H1 (cell line): ENCODE measurements at regions not wholly inside any gene's neighbourhood (a gene's known extent, or its start where the extent isn't known, plus 50 kb on each side); places are given as distances from the start of the nearest gene placed in this dataset.
"Not testable (repeated sequence)": the region's sequence is repeated elsewhere in the genome, so short reads cannot be mapped to it uniquely, and the experiment has no call there.

Source experiments
- CTCF ChIA-PET: fragments of 300-600 bp; sonication (Branson Sonifier 250); formaldehyde crosslinking; loops from one replicate; lab custom pipeline; 2021; ENCODE audit not compliant: partially characterized antibody; lab: Charles Lee
- POLR2A ChIA-PET: fragments of 300-600 bp; sonication (Branson Sonifier 250); formaldehyde crosslinking; loops from one replicate; lab custom pipeline; 2021; ENCODE audit warnings: inconsistent platforms; ENCODE audit not compliant: partially characterized antibody; lab: Charles Lee
- DNase-seq, 2 experiments: peaks; one replicate each; pipeline versions ENCODE4 v3.0.0 to v3.0.0-alpha.2; 2010 to 2022; ENCODE audit warnings: low spot score in 2 of 2, low read depth in 1 of 2, mixed read lengths in 1 of 2
- FAIRE-seq: peaks from 2 replicates; lab custom pipeline; 2011; peaks lifted over from hg19 to GRCh38; lab: Jason Lieb, UNC
- H2AFZ ChIP-seq: 2 replicates; pipeline ENCODE4 v1.8.1; 2012; ENCODE audit warnings: low read length, inconsistent platforms
- H2AK5ac ChIP-seq: 2 replicates; pipeline ENCODE4 v1.6.1; 2013; ENCODE audit warnings: low read depth, low read length
- H2BK120ac ChIP-seq: replicated peaks from 2 replicates; pipeline ENCODE3; 2013; ENCODE audit warnings: low read depth, low read length, inconsistent platforms
- H2BK12ac ChIP-seq: 2 replicates; pipeline ENCODE4 v1.6.1; 2013; ENCODE audit warnings: low read depth, low read length
- H2BK15ac ChIP-seq: 2 replicates; pipeline ENCODE4 v1.6.1; 2013; ENCODE audit warnings: low read length
- H2BK20ac ChIP-seq: 2 replicates; pipeline ENCODE4 v1.6.1; 2013; ENCODE audit warnings: low read length
- H2BK5ac ChIP-seq: 2 replicates; pipeline ENCODE4 v1.6.1; 2013; ENCODE audit warnings: low read depth, low read length
- H3K14ac ChIP-seq: 2 replicates; pipeline ENCODE4 v1.6.1; 2013; ENCODE audit warnings: inconsistent platforms; ENCODE audit not compliant: insufficient read length
- H3K18ac ChIP-seq: 2 replicates; pipeline ENCODE4 v1.6.1; 2013; ENCODE audit warnings: low read length; ENCODE audit errors: extremely low read depth
- H3K23ac ChIP-seq: 2 replicates; pipeline ENCODE4 v1.6.1; 2013; ENCODE audit warnings: inconsistent platforms; ENCODE audit not compliant: insufficient read length
- H3K23me2 ChIP-seq: 2 replicates; pipeline ENCODE4 v1.6.1; 2013; ENCODE audit warnings: low read depth, low read length
- H3K27ac ChIP-seq: 2 replicates; pipeline ENCODE4 v1.6.1; 2011; ENCODE audit warnings: low read depth, low read length, inconsistent platforms
- H3K27me3 ChIP-seq, 4 experiments: replicated peaks in 1 of 4; 1 replicate in 1 of 4; 2 replicates in 3 of 4; pipeline versions ENCODE4 v1.6.1 to v1.8.1; 2011 to 2013; ENCODE audit warnings: low read length in 3 of 4, mild to moderate bottlenecking in 3 of 4, inconsistent platforms in 2 of 4, mixed read lengths in 2 of 4, moderate library complexity in 1 of 4; ENCODE audit not compliant: control insufficient read depth in 3 of 4, insufficient read depth in 3 of 4; ENCODE audit errors: extremely low read depth in 1 of 4
- H3K36me3 ChIP-seq, 4 experiments: 2 replicates each; pipeline versions ENCODE4 v1.6.1 to v1.8.1; 2011 to 2013; ENCODE audit warnings: mild to moderate bottlenecking in 4 of 4, low read length in 3 of 4, moderate library complexity in 2 of 4, control low read depth in 1 of 4, inconsistent platforms in 1 of 4; ENCODE audit not compliant: insufficient read depth in 4 of 4, control insufficient read depth in 2 of 4
- H3K4ac ChIP-seq: replicated peaks from 2 replicates; pipeline ENCODE3; 2013; ENCODE audit warnings: low read length, low read depth, mixed read lengths, inconsistent platforms; ENCODE audit not compliant: insufficient read length
- H3K4me1 ChIP-seq, 4 experiments: replicated peaks in 1 of 4; 1 replicate in 1 of 4; 2 replicates in 3 of 4; pipeline versions ENCODE4 v1.6.1 to v1.8.1; 2011 to 2013; ENCODE audit warnings: low read length in 3 of 4, inconsistent platforms in 2 of 4, mixed read lengths in 1 of 4; ENCODE audit not compliant: insufficient read depth in 4 of 4, control insufficient read depth in 3 of 4
- H3K4me2 ChIP-seq, 2 experiments: 2 replicates each; pipeline versions ENCODE4 v1.6.1 to v1.8.1; 2011 to 2013; ENCODE audit warnings: low read depth in 2 of 2, low read length in 2 of 2, control low read depth in 1 of 2, inconsistent platforms in 1 of 2, mild to moderate bottlenecking in 1 of 2; ENCODE audit not compliant: insufficient read depth in 1 of 2
- H3K4me3 ChIP-seq, 4 experiments: fragments of 200-600, 300-600 bp in 1 of 4; sonication (generic), shearing (Covaris generic), sonication (Bioruptor Twin) in 1 of 4; 2 replicates each; pipeline versions ENCODE4 v1.5.1 to v1.8.1; 2011 to 2016; ENCODE audit warnings: low read length in 4 of 4, low read depth in 3 of 4, control low read depth in 2 of 4, inconsistent platforms in 2 of 4, mild to moderate bottlenecking in 2 of 4, mixed read lengths in 1 of 4, moderate library complexity in 1 of 4; ENCODE audit not compliant: insufficient read depth in 2 of 4; ENCODE audit errors: extremely low read depth in 1 of 4
- H3K56ac ChIP-seq: replicated peaks from 2 replicates; pipeline ENCODE3; 2013; ENCODE audit warnings: low read depth, mild to moderate bottlenecking, mixed read lengths, low read length, inconsistent platforms; ENCODE audit not compliant: insufficient read length
- H3K79me1 ChIP-seq: 2 replicates; pipeline ENCODE4 v1.6.1; 2013; ENCODE audit warnings: low read depth, low read length, control low read depth
- H3K79me2 ChIP-seq, 2 experiments: 2 replicates each; pipeline versions ENCODE4 v1.6.1 to v1.8.1; 2012 to 2013; ENCODE audit warnings: low read length in 2 of 2, mild to moderate bottlenecking in 2 of 2, inconsistent platforms in 1 of 2; ENCODE audit not compliant: insufficient read depth in 2 of 2, control insufficient read depth in 1 of 2
- H3K9ac ChIP-seq, 4 experiments: replicated peaks in 1 of 4; 1 replicate in 1 of 4; 2 replicates in 3 of 4; pipeline versions ENCODE4 v1.6.1 to v1.8.1; 2011 to 2013; ENCODE audit warnings: low read depth in 3 of 4, low read length in 3 of 4, control low read depth in 2 of 4, mild to moderate bottlenecking in 2 of 4, moderate library complexity in 2 of 4, inconsistent platforms in 1 of 4; ENCODE audit errors: extremely low read depth in 1 of 4
- H3K9me3 ChIP-seq, 2 experiments: 2 replicates each; pipeline versions ENCODE4 v1.6.1 to v1.8.1; 2012 to 2013; ENCODE audit warnings: mild to moderate bottlenecking in 2 of 2, moderate library complexity in 2 of 2, control low read depth in 1 of 2, inconsistent platforms in 1 of 2, low read depth in 1 of 2, low read length in 1 of 2, mixed read lengths in 1 of 2; ENCODE audit not compliant: insufficient read depth in 2 of 2
- H4K20me1 ChIP-seq, 2 experiments: replicated peaks in 1 of 2; 2 replicates each; pipeline versions ENCODE3 to v1.8.1; 2011 to 2013; ENCODE audit warnings: inconsistent platforms in 2 of 2, low read length in 2 of 2, mild to moderate bottlenecking in 1 of 2; ENCODE audit not compliant: insufficient read depth in 2 of 2, control insufficient read depth in 1 of 2
- H4K5ac ChIP-seq: 2 replicates; pipeline ENCODE4 v1.6.1; 2013; ENCODE audit warnings: low read length, low read depth, mixed read lengths, inconsistent platforms; ENCODE audit not compliant: insufficient read length
- H4K8ac ChIP-seq: 2 replicates; pipeline ENCODE4 v1.8.0; 2013; ENCODE audit warnings: mild to moderate bottlenecking, moderate library complexity, low read length, inconsistent platforms; ENCODE audit not compliant: insufficient read depth; ENCODE audit errors: extremely low read depth
- H4K91ac ChIP-seq: replicated peaks from 2 replicates; pipeline ENCODE3; 2013; ENCODE audit warnings: low read length, mixed read lengths, inconsistent platforms; ENCODE audit not compliant: insufficient read length
- WGBS, 2 experiments: shearing (Covaris generic) in 1 of 2; methylation state at CpG; one replicate each; pipeline versions ENCODE4 v1.1.6 to v1.1.7; 2013 to 2015; ENCODE audit warnings: low lambda C conversion rate in 2 of 2, mixed read lengths in 2 of 2, inconsistent platforms in 1 of 2, low coverage in 1 of 2, missing lambda C conversion rate in 1 of 2; ENCODE audit not compliant: insufficient replicate concordance in 2 of 2, insufficient coverage in 1 of 2, insufficient read length in 1 of 2; ENCODE audit errors: extremely low coverage in 1 of 2, missing lambda C conversion rate in 1 of 2; 5-methylcytosine and 5-hydroxymethylcytosine counted together

GRCh38 chr6:141800973-141801372, 331.8 kb upstream of the GJE1 start:
- FAIRE-seq, H4K20me1 ChIP-seq, POLR2A ChIA-PET: not testable (repeated sequence)

More at GRCh38 chr6:141800973-141801372, 331.8 kb upstream of the GJE1 start:
- not testable (repeated sequence) for H3K4me2 ChIP-seq, H3K18ac ChIP-seq, H3K4me1 ChIP-seq, H4K8ac ChIP-seq, H3K79me1 ChIP-seq, H3K23ac ChIP-seq, H2BK20ac ChIP-seq, H3K56ac ChIP-seq, H2BK120ac ChIP-seq, H4K5ac ChIP-seq, H3K36me3 ChIP-seq, H3K9me3 ChIP-seq, H3K27ac ChIP-seq, H2BK5ac ChIP-seq, H3K4me3 ChIP-seq, H3K23me2 ChIP-seq, H2AK5ac ChIP-seq, H3K4ac ChIP-seq, H3K9ac ChIP-seq, H4K91ac ChIP-seq, H2BK15ac ChIP-seq, DNase-seq, H3K27me3 ChIP-seq, H2BK12ac ChIP-seq, H3K79me2 ChIP-seq, H2AFZ ChIP-seq, H3K14ac ChIP-seq
- 95% methylated on average over 1 of the region's 1 CpG; no CpG with 5 or more reads in 1 of the 2 experiments for WGBS, 2 experiments
- CTCF ChIA-PET = interaction anchor here (1.2 kb wide), 1 partner anchor 9 kb away, joined by 3 read pairs; no protein-coding TSS in a partner anchor
